ENCODE measurements at regions not wholly inside any gene's neighbourhood (a gene's known extent, or its start where the extent isn't known, plus 50 kb on each side); places are given as distances from the start of the nearest gene placed in this dataset.

- TF ChIP-seq CREB1 (IDR thresholded peaks at IDR 0.05; ENCODE audit: low read depth) (no peak), REST (IDR thresholded peaks at IDR 0.05; ENCODE audit: low read depth) (no peak)
- TF ChIP-seq, protein P1, sequence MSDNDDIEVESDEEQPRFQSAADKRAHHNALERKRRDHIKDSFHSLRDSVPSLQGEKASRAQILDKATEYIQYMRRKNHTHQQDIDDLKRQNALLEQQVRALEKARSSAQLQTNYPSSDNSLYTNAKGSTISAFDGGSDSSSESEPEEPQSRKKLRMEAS (IDR thresholded peaks at IDR 0.05): no peak
Observed at GRCh38 chr10:108560488-108560887, 1362.8 kb downstream of the XPNPEP1 start.

DNA sequence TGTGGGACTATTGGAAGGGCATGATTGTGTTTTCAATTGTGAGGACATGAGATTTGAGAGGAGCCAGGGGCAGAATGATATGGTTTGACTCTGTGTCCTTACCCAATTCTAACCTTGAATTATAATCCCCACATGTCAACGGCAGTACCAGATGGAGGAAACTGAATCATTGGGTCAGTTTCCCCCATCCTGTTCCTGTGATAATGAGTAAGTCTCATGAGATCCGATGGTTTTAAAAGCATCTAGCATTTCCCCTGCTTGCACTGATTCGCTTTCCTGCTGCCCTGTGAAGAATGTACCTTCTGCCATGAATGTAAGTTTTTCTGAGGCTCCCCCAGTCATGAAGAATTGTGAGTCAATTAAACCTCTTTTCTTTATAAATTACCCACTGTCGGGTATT lies 1367.1 kb downstream of the XPNPEP1 start:
- TF ChIP-seq ZBTB7A (IDR thresholded peaks at IDR 0.05; ENCODE audit: low read depth): no peak
- no peak for TF ChIP-seq RAD21 (IDR thresholded peaks at IDR 0.05; ENCODE audit: low read depth)
- TF ChIP-seq TAF1 (IDR thresholded peaks at IDR 0.05; ENCODE audit: low read depth): no peak
- no peak for TF ChIP-seq CREB1 (IDR thresholded peaks at IDR 0.05; ENCODE audit: low read depth)
- TF ChIP-seq YY1 (IDR thresholded peaks at IDR 0.05; ENCODE audit: low read depth): no peak
- no peak for TF ChIP-seq USF1 (IDR thresholded peaks at IDR 0.05)
- TF ChIP-seq TEAD4 (IDR thresholded peaks at IDR 0.05): no peak
- no peak for TF ChIP-seq TCF12 (IDR thresholded peaks at IDR 0.05; ENCODE audit: low read depth)
- TF ChIP-seq NFIC (IDR thresholded peaks at IDR 0.05): no peak
- TF ChIP-seq REST (IDR thresholded peaks at IDR 0.05; ENCODE audit: low read depth): no peak
- no peak for TF ChIP-seq EGR1 (IDR thresholded peaks at IDR 0.05)

- no peak for TF ChIP-seq ZBTB7A (IDR thresholded peaks at IDR 0.05; ENCODE audit: low read depth)
- TF ChIP-seq FOXM1 (IDR thresholded peaks at IDR 0.05; ENCODE audit: borderline replicate concordance, low read depth): no peak
- no peak for TF ChIP-seq EGR1 (IDR thresholded peaks at IDR 0.05)
- TF ChIP-seq CEBPB (IDR thresholded peaks at IDR 0.05): no peak
- TF ChIP-seq, protein P1 (IDR thresholded peaks at IDR 0.05): no peak
Observed at GRCh38 chr10:108545921-108546320, 1377.4 kb downstream of the XPNPEP1 start.

GRCh38 chr10:108544500-108545120 lies 1378.7 kb downstream of the XPNPEP1 start:
- TF ChIP-seq, protein P1 (IDR thresholded peaks at IDR 0.05): no peak
- peak; percentile 77 for TF ChIP-seq RAD21 (IDR thresholded peaks at IDR 0.05; ENCODE audit: low read depth)
- TF ChIP-seq YY1 (IDR thresholded peaks at IDR 0.05; ENCODE audit: low read depth): no peak

- TF ChIP-seq YY1 (IDR thresholded peaks at IDR 0.05; ENCODE audit: low read depth): no peak
- no peak for TF ChIP-seq EP300 (IDR thresholded peaks at IDR 0.05; ENCODE audit: borderline replicate concordance)
- no peak for TF ChIP-seq TCF12 (IDR thresholded peaks at IDR 0.05; ENCODE audit: low read depth)
- TF ChIP-seq NFIC (IDR thresholded peaks at IDR 0.05): no peak
- TF ChIP-seq ZBTB7A (IDR thresholded peaks at IDR 0.05; ENCODE audit: low read depth): no peak
- no peak for TF ChIP-seq TAF1 (IDR thresholded peaks at IDR 0.05; ENCODE audit: low read depth)
- TF ChIP-seq RAD21 (IDR thresholded peaks at IDR 0.05; ENCODE audit: low read depth): no peak
- no peak for TF ChIP-seq USF1 (IDR thresholded peaks at IDR 0.05)
Observed at GRCh38 chr10:108523016-108523800, 1358.7 kb upstream of the SORCS1 start.

GRCh38 chr10:108521827-108522492 lies 1357.5 kb upstream of the SORCS1 start:
- TF ChIP-seq CREB1 (IDR thresholded peaks at IDR 0.05; ENCODE audit: low read depth) (no peak), EP300 (IDR thresholded peaks at IDR 0.05; ENCODE audit: borderline replicate concordance) (no peak), FOXM1 (IDR thresholded peaks at IDR 0.05; ENCODE audit: borderline replicate concordance, low read depth) (no peak), USF1 (IDR thresholded peaks at IDR 0.05) (no peak), TAF1 (IDR thresholded peaks at IDR 0.05; ENCODE audit: low read depth) (no peak), TCF12 (IDR thresholded peaks at IDR 0.05; ENCODE audit: low read depth) (no peak), NFIC (IDR thresholded peaks at IDR 0.05) (no peak), YY1 (IDR thresholded peaks at IDR 0.05; ENCODE audit: low read depth) (no peak), TEAD4 (IDR thresholded peaks at IDR 0.05) (no peak), RAD21 (IDR thresholded peaks at IDR 0.05; ENCODE audit: low read depth) (no peak), ZBTB7A (IDR thresholded peaks at IDR 0.05; ENCODE audit: low read depth) (no peak), EGR1 (IDR thresholded peaks at IDR 0.05) (no peak)

Measured in Ishikawa (cell line).